Transverse colon (tissue), 4 donors: ENCODE measurements at regions not wholly inside any gene's neighbourhood (a gene's known extent, or its start where the extent isn't known, plus 50 kb on each side); places are given as distances from the start of the nearest gene placed in this dataset.

Source experiments
- DNase-seq: peaks from one replicate; pipeline ENCODE4 v3.0.0-alpha.2; 2019
- H3K27ac ChIP-seq, 4 donors: fragments of 200-600 bp; sonication (generic); 2 replicates each; pipeline ENCODE4 v1.5.1; 2016 to 2018; ENCODE audit warnings: inconsistent platforms in 4 of 4
- H3K27me3 ChIP-seq: fragments of 200-600 bp; sonication (generic); 2 replicates; pipeline ENCODE4 v1.5.1; 2017; ENCODE audit warnings: inconsistent platforms
- H3K36me3 ChIP-seq, 4 donors: fragments of 200-600 bp; sonication (generic); 2 replicates each; pipeline ENCODE4 v1.5.1; 2017 to 2019; ENCODE audit warnings: inconsistent platforms in 4 of 4
- H3K4me1 ChIP-seq, 4 donors: fragments of 200-600 bp; sonication (generic); 2 replicates each; pipeline ENCODE4 v1.5.1; 2017 to 2020; ENCODE audit warnings: inconsistent platforms in 4 of 4
- H3K4me3 ChIP-seq, 4 donors: fragments of 200-600 bp; sonication (generic); 1 replicate in 1 of 4; 2 replicates in 3 of 4; pipeline versions ENCODE4 v1.5.1 to v1.6.1; 2017 to 2019; ENCODE audit warnings: inconsistent platforms in 4 of 4
- H3K9me3 ChIP-seq, 2 donors: fragments of 200-600 bp; sonication (generic); 2 replicates each; pipeline ENCODE4 v1.5.1; 2017 to 2019; ENCODE audit warnings: inconsistent platforms in 2 of 2
- CTCF ChIP-seq, 5 experiments: fragments of 200-600 bp in 3 of 5; fragments of 450-650 bp in 2 of 5; sonication (generic) in 3 of 5; IDR thresholded peaks; 1 replicate in 2 of 5; 2 replicates in 3 of 5; pipeline ENCODE4 v1.5.1; 2016 to 2017; ENCODE audit warnings: antibody characterized with exemption in 5 of 5, inconsistent platforms in 3 of 5, mild to moderate bottlenecking in 2 of 5, moderate library complexity in 1 of 5
- EP300 ChIP-seq: sonication (generic); formaldehyde crosslinking; IDR thresholded peaks from one replicate; pipeline ENCODE4 v1.6.1; 2017; ENCODE audit warnings: antibody characterized with exemption, low read depth
- POLR2A ChIP-seq: fragments of 450-650 bp; IDR thresholded peaks from one replicate; pipeline ENCODE4 v1.6.1; 2016; ENCODE audit warnings: antibody characterized with exemption, mild to moderate bottlenecking, moderate library complexity
- POLR2AphosphoS5 ChIP-seq, 3 donors: sonication (generic); formaldehyde crosslinking; IDR thresholded peaks; one replicate each; pipeline ENCODE4 v1.6.1; 2016; ENCODE audit warnings: antibody characterized with exemption in 3 of 3
- WGBS, 2 donors: methylation state at CpG; one replicate each; pipeline ENCODE4 v1.1.5; 2018; ENCODE audit warnings: low coverage in 1 of 2; 5-methylcytosine and 5-hydroxymethylcytosine counted together
- in situ Hi-C, 4 donors: fragments of 200-750 bp; cut with MboI; loops; one replicate each; pipeline versions ENCODE4 v1.15.0 to v1.15.1; 2017; ENCODE audit warnings: low sequenced_read_pairs in 3 of 4, low pct_ligation_motif_present in 1 of 4, low pct_unique_long_range_greater_than_20kb in 1 of 4
- intact Hi-C: fragments of 100-400 bp; cut with DNase I; formaldehyde crosslinking; loops from one replicate; pipeline ENCODE4 v1.15.1; 2023; ENCODE audit warnings: low total_unique reads

GRCh38 chr16:54647216-54647615 lies 283.4 kb upstream of the IRX5 start:
- Histone ChIP-seq H3K36me3 (no peaks in the 10 kb centered on the region), H3K27me3 (peaks cover 12% of the 10 kb centered on the region), H3K27ac (no peak overlapping the region), H3K9me3 (no peaks in the 10 kb centered on the region), H3K4me1 (no peaks in the 10 kb centered on the region), H3K4me3 (no peak overlapping the region)
- DNase-seq = no peak
- 79% methylated on average over 3 of the region's 3 CpGs; no CpG with 5 or more reads in 1 of the 2 donors for WGBS, 2 donors
- intact Hi-C loops = no loop called here
- in situ Hi-C loops = no loop called here
- no peak for TF ChIP-seq EP300
- no peak for TF ChIP-seq POLR2A
- TF ChIP-seq CTCF (IDR thresholded peaks at IDR 0.05) = no peak
- TF ChIP-seq POLR2AphosphoS5 (IDR thresholded peaks at IDR 0.05) = no peak

- no peaks in the 10 kb centered on the region for H3K9me3 ChIP-seq
- H3K27me3 ChIP-seq = peaks cover 8% of the 10 kb centered on the region
Measured at GRCh38 chr16:54645345-54645744, 285.3 kb upstream of the IRX5 start.

DNA sequence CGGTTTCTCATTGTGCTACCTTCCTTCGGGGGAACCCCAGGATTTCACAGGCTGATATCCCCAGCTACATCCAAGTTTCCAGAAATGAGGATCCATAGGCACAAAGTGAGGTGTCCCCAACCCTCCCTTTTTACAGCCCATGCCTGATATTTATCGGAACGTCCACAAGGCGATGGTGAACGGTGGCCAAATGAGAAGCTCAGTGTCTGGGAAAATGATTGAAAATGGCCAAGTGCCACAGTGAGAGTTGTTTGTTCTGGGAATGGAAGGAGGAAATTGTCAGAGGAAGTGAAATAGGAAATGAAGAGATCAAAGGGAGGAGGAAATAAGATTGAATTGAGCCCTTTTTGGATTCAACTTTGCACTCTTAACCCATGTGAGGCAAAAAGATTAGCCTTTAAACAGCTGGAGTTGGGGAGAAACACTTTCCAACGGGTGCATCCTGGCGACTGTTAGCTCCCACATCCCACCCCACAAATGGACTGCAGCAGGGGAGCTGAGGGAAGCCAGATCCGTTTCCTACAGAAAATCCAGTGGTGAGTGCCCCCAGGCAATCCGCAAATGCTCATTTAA lies 294.4 kb upstream of the IRX5 start:
- no peak for DNase-seq
- in situ Hi-C loops (no loop called here), intact Hi-C loops (no loop called here)
- peaks cover 4% of the 10 kb centered on the region for H3K27me3 ChIP-seq
- no peaks in the 10 kb centered on the region for H3K9me3 ChIP-seq
- no peaks in the 10 kb centered on the region for H3K36me3 ChIP-seq
- no peak overlapping the region for H3K27ac ChIP-seq
- no peak for TF ChIP-seq POLR2AphosphoS5 (IDR thresholded peaks at IDR 0.05)
- no peak for TF ChIP-seq POLR2A
- no peak for TF ChIP-seq EP300
- TF ChIP-seq CTCF (IDR thresholded peaks at IDR 0.05) = no peak
- H3K4me3 ChIP-seq = no peak overlapping the region
- H3K4me1 ChIP-seq = no peaks in the 10 kb centered on the region
- WGBS, 2 donors = 68 to 74% methylated on average over 5 to 10 of the region's 10 CpGs

More at GRCh38 chr16:54645345-54645744, 285.3 kb upstream of the IRX5 start:
- intact Hi-C loops = no loop called here
- no peak for TF ChIP-seq POLR2A
- TF ChIP-seq CTCF (IDR thresholded peaks at IDR 0.05) = no peak
- TF ChIP-seq POLR2AphosphoS5 (IDR thresholded peaks at IDR 0.05) = no peak
- TF ChIP-seq EP300 = no peak
- 49 to 55% methylated on average over 4 of the region's 4 CpGs for WGBS, 2 donors
- no peak for DNase-seq
- no peaks in the 10 kb centered on the region for H3K4me1 ChIP-seq
- H3K36me3 ChIP-seq = no peaks in the 10 kb centered on the region
- H3K27ac ChIP-seq = no peak overlapping the region
- no peak overlapping the region for H3K4me3 ChIP-seq
- in situ Hi-C loops = no loop called here

DNA sequence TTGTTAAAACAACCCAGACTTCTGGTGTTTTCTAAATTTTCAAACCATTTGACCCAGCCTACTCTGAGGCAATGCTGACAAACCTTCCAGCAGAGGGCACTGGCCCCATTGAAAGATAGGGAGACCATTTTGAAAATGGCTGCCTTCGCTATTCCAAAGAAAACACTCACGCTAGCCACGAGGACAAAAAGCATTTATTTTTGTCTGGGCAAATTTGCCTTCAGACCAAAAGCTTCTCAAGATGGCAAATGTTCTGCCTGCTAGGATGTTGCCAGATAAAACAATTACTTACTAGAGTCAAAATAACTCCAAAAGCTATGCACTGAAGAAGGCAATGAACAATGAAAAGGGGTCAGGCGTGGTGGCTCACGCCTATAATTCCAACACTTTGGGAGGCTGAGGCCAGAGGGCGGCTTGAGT lies 296.7 kb upstream of the IRX5 start:
- in situ Hi-C loops (no loop called here), intact Hi-C loops (no loop called here)
- no peaks in the 10 kb centered on the region for H3K4me1 ChIP-seq
- H3K9me3 ChIP-seq = no peaks in the 10 kb centered on the region
- no peak for DNase-seq
- H3K4me3 ChIP-seq = no peak overlapping the region
- no peak for TF ChIP-seq POLR2A
- no peak for TF ChIP-seq EP300
- no peak for TF ChIP-seq CTCF (IDR thresholded peaks at IDR 0.05)
- no peak for TF ChIP-seq POLR2AphosphoS5 (IDR thresholded peaks at IDR 0.05)
- no peak overlapping the region for H3K27ac ChIP-seq
- H3K27me3 ChIP-seq = peaks cover 4% of the 10 kb centered on the region
- no peaks in the 10 kb centered on the region for H3K36me3 ChIP-seq
- 72 to 86% methylated on average over 6 of the region's 6 CpGs for WGBS, 2 donors
